ENCODE measurements at regions not wholly inside any gene's neighbourhood (a gene's known extent, or its start where the extent isn't known, plus 50 kb on each side); places are given as distances from the start of the nearest gene placed in this dataset.
A peak's percentile ranks its signal among the peaks of the same experiment; 100 is the strongest.

GRCh38 chr16:85524630-85525419 is 88.3 kb upstream of the GSE1 start (continued):
- no peak; the same call in 1 of the 2 replicates for TF ChIP-seq ZNF318 (CRISPR knock-in tag; IDR thresholded peaks at IDR 0.05)
- peak; percentile 98 for TF ChIP-seq SP5 (CRISPR knock-in tag; IDR thresholded peaks at IDR 0.05; ENCODE audit: borderline replicate concordance, low read depth)
- TF ChIP-seq SP2 (CRISPR knock-in tag; IDR thresholded peaks at IDR 0.05): peak; percentile 15
- peak; percentile 87; the same call in 1 of the 2 replicates for TF ChIP-seq ARID5B (CRISPR knock-in tag; IDR thresholded peaks at IDR 0.05)
- TF ChIP-seq ZNF234 (CRISPR knock-in tag; conservative IDR thresholded peaks at IDR 0.05): peak; percentile 54; the same call in 1 of the 2 replicates
- peak; percentile 95 for TF ChIP-seq ZNF746 (CRISPR knock-in tag; IDR thresholded peaks at IDR 0.05)
- TF ChIP-seq RBM39 (IDR thresholded peaks at IDR 0.05; ENCODE audit: low read depth, low read length, poor library complexity, severe bottlenecking): no peak
- TF ChIP-seq MIER3 (CRISPR knock-in tag; IDR thresholded peaks at IDR 0.05; ENCODE audit: borderline replicate concordance): no peak; the same call in 1 of the 2 replicates
- TF ChIP-seq FLYWCH1 (CRISPR knock-in tag; IDR thresholded peaks at IDR 0.05): no peak
- peak; percentile 76 for TF ChIP-seq YEATS2 (CRISPR knock-in tag; IDR thresholded peaks at IDR 0.05; ENCODE audit: borderline replicate concordance)
- TF ChIP-seq SRF (IDR thresholded peaks at IDR 0.05; ENCODE audit: low read depth, low read length): no peak
- TF ChIP-seq ZKSCAN5 (CRISPR knock-in tag; IDR thresholded peaks at IDR 0.05): no peak
- peak; percentile 83; the same call in 1 of the 2 replicates for TF ChIP-seq HMG20B (CRISPR knock-in tag; conservative IDR thresholded peaks at IDR 0.05)
- no peak for TF ChIP-seq MBD4 (IDR thresholded peaks at IDR 0.05; ENCODE audit: borderline replicate concordance, low read length)
- no peak for TF ChIP-seq E2F1 (CRISPR knock-in tag; IDR thresholded peaks at IDR 0.05)
- TF ChIP-seq ZNF782 (CRISPR knock-in tag; IDR thresholded peaks at IDR 0.05; ENCODE audit: borderline replicate concordance): no peak; the same call in 1 of the 2 replicates
